ENCODE measurements at regions not wholly inside any gene's neighbourhood (a gene's known extent, or its start where the extent isn't known, plus 50 kb on each side); places are given as distances from the start of the nearest gene placed in this dataset.

DNA sequence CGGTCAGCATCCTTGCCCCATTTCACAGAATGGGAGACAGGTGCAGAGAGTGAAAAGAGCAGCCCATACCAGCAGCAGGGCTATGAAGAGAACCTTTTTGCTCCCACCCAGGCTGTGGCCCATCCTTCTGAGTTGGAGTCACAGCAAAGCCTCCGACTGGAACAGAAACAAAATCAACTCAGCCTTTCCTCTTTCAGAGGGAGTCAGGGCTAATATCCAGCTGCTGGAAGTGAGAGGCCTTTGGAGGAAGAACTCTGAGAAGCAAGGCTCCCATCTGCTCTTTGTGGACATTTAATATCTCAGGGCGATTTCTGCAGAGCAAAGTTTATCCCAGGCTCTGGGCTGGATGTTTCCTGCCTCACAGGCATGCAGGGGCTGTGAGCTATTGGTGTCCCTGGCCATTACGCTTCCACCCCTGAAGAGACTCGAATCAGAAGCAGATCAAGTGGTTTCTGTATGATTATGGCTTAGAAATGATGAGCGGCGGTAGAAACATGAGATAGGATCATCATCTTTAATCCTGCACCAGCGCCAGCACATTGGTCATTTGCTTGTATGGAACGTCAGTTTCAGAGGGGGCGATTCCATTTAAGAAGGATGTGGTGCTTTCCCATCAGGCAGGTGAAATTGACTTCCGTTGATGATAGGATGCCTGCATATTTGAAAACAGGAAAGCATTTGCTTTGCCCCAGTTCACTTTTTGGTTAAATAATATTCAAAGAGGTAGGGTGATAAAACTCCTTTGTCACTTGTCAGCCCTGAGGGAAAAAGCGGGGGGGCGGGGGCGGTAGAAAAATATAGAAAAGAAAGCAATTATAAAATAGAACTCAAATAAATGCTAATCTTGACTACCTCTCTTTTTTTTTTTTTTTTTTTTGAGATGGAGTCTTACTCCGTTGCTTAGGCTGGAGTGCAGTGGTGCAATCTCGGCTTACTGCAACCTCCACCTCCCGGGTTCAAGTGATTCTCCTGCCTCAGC lies 152.4 kb downstream of the LRRC30 start:
- Histone ChIP-seq H3K4me3 (replicated peaks in 1 of 3; ENCODE audit: insufficient read depth in 1 of 3, low read depth in 1 of 3, low read length in 3 of 3) (no peak overlapping the region), H3K4me2 (ENCODE audit: insufficient read depth, low read length) (no peak overlapping the region), H3K36me3 (ENCODE audit: control insufficient read depth in 2 of 2, extremely low read depth in 1 of 2, insufficient read depth in 2 of 2, low read length in 2 of 2) (no peaks in the 10 kb centered on the region), H3K79me2 (ENCODE audit: control insufficient read depth, insufficient read depth, low read length) (no peaks in the 10 kb centered on the region), H4K20me1 (replicated peaks; ENCODE audit: control insufficient read depth, extremely low read depth, insufficient read depth, low read length) (no peaks in the 10 kb centered on the region), H3K27ac (ENCODE audit: insufficient read depth, low read depth, low read length) (no peak overlapping the region), H2AFZ (ENCODE audit: low read depth, low read length) (no peak overlapping the region), H3K9ac (replicated peaks; ENCODE audit: extremely low read depth, insufficient read depth, low read length) (no peak overlapping the region), H3K9me3 (replicated peaks; ENCODE audit: control insufficient read depth, insufficient read depth, low read length) (no peaks in the 10 kb centered on the region), H3K4me1 (ENCODE audit: control insufficient read depth, extremely low read depth, insufficient read depth, low read length) (peaks cover 4% of the 10 kb centered on the region), H3K27me3 (ENCODE audit: control insufficient read depth in 2 of 2, insufficient read depth in 2 of 2, low read length in 2 of 2) (peaks cover 4 to 10% of the 10 kb centered on the region in 2 experiments), H3K9me1 (replicated peaks; ENCODE audit: control insufficient read depth, extremely low read depth, insufficient read depth, low read length) (no peaks in the 10 kb centered on the region)
- BruUV-seq (replicated peaks), result no TSS peak
- DNase-seq (ENCODE audit: low read depth, low spot score) (no peak), FAIRE-seq (no peak)
- dilution Hi-C loops (cut with MboI; ENCODE audit: extremely low pct_ligation_motif_present, low sequenced_read_pairs) (no loop called here), intact Hi-C loops (cut with micrococcal nuclease) (no loop called here)
- ChIA-PET POLR2A (no interaction called here), CTCF (no interaction called here)
- TF ChIP-seq, protein P1, sequence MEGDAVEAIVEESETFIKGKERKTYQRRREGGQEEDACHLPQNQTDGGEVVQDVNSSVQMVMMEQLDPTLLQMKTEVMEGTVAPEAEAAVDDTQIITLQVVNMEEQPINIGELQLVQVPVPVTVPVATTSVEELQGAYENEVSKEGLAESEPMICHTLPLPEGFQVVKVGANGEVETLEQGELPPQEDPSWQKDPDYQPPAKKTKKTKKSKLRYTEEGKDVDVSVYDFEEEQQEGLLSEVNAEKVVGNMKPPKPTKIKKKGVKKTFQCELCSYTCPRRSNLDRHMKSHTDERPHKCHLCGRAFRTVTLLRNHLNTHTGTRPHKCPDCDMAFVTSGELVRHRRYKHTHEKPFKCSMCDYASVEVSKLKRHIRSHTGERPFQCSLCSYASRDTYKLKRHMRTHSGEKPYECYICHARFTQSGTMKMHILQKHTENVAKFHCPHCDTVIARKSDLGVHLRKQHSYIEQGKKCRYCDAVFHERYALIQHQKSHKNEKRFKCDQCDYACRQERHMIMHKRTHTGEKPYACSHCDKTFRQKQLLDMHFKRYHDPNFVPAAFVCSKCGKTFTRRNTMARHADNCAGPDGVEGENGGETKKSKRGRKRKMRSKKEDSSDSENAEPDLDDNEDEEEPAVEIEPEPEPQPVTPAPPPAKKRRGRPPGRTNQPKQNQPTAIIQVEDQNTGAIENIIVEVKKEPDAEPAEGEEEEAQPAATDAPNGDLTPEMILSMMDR (IDR thresholded peaks at IDR 0.05; ENCODE audit: extremely low read depth in 1 of 2, insufficient read depth in 1 of 2, low read depth in 1 of 2, low read length in 2 of 2), result no peak
- TF ChIP-seq POLR2A (IDR thresholded peaks at IDR 0.05; ENCODE audit: low read depth, low read length) (no peak), GATA2 (IDR thresholded peaks at IDR 0.05; ENCODE audit: insufficient read depth, insufficient read length, low read depth, low read length) (no peak), POLR2AphosphoS5 (IDR thresholded peaks at IDR 0.05; ENCODE audit: insufficient read depth, low read depth, low read length) (no peak), MYC (IDR thresholded peaks at IDR 0.05; ENCODE audit: low read depth, low read length) (no peak), JUN (IDR thresholded peaks at IDR 0.05; ENCODE audit: borderline replicate concordance, insufficient read depth, insufficient read length, low read depth) (no peak)

Measured in endothelial cell of umbilical vein (primary cell).